Nephron (organoid): ENCODE measurements at regions not wholly inside any gene's neighbourhood (a gene's known extent, or its start where the extent isn't known, plus 50 kb on each side); places are given as distances from the start of the nearest gene placed in this dataset.
A peak's percentile ranks its signal among the peaks of the same experiment; 100 is the strongest.
"Not testable (repeated sequence)": the region's sequence is repeated elsewhere in the genome, so short reads cannot be mapped to it uniquely, and the experiment has no call there.

Experiments used
- H3K27ac Mint-ChIP-seq, 3 experiments: 2 replicates each; pipeline ENCODE4 v1.8.0; 2020; ENCODE audit warnings: mixed read lengths in 3 of 3, mild to moderate bottlenecking in 2 of 3, moderate library complexity in 1 of 3
- H3K27me3 Mint-ChIP-seq: 2 replicates; pipeline ENCODE4 v1.8.0; 2021; ENCODE audit warnings: low read depth, mild to moderate bottlenecking, moderate library complexity, mixed read lengths
- H3K36me3 Mint-ChIP-seq: 2 replicates; pipeline ENCODE4 v1.8.0; 2020; ENCODE audit warnings: low read depth, mixed read lengths
- H3K4me1 Mint-ChIP-seq: 2 replicates; pipeline ENCODE4 v1.8.0; 2020; ENCODE audit warnings: mixed read lengths
- H3K4me3 Mint-ChIP-seq, 3 experiments: 2 replicates each; pipeline ENCODE4 v1.8.0; 2020; ENCODE audit warnings: mild to moderate bottlenecking in 3 of 3, mixed read lengths in 3 of 3, moderate library complexity in 2 of 3
- H3K9me3 Mint-ChIP-seq: 2 replicates; pipeline ENCODE4 v1.8.0; 2020; ENCODE audit warnings: mixed read lengths
- CTCF ChIP-seq, 3 experiments: fragments of 200-600 bp; sonication (generic); IDR thresholded peaks; one replicate each; pipeline ENCODE4 v1.5.0; 2021; ENCODE audit warnings: antibody characterized with exemption in 3 of 3; ENCODE audit not compliant: unreplicated experiment in 3 of 3

GRCh38 chr3:74001436-74001835 is 376.7 kb upstream of the PDZRN3 start:
- H3K4me1 Mint-ChIP-seq, result peaks cover 18% of the 10 kb centered on the region
- H3K27me3 Mint-ChIP-seq, result peaks cover 5% of the 10 kb centered on the region
- no peak for TF ChIP-seq CTCF (IDR thresholded peaks at IDR 0.05; ENCODE audit: unreplicated experiment in 3 of 3)
- peak overlapping the region; percentile 62 to 89 (median 87) for H3K27ac Mint-ChIP-seq
- H3K9me3 Mint-ChIP-seq, result no peaks in the 10 kb centered on the region
- H3K4me3 Mint-ChIP-seq, result no peak overlapping the region
- no peaks in the 10 kb centered on the region for H3K36me3 Mint-ChIP-seq

GRCh38 chr3:74000725-74001124 is 376.0 kb upstream of the PDZRN3 start:
- Mint-ChIP-seq H3K9me3 (no peaks in the 10 kb centered on the region), H3K4me3 (no peak overlapping the region), H3K4me1 (peaks cover 18% of the 10 kb centered on the region), H3K36me3 (no peaks in the 10 kb centered on the region), H3K27me3 (peaks cover 2% of the 10 kb centered on the region), H3K27ac (peak overlapping the region in 1 of 3 experiments; percentile 44)
- no peak for TF ChIP-seq CTCF (IDR thresholded peaks at IDR 0.05; ENCODE audit: unreplicated experiment in 3 of 3)

- H3K4me1 Mint-ChIP-seq, result peaks cover 18% of the 10 kb centered on the region
- peaks cover 3% of the 10 kb centered on the region for H3K9me3 Mint-ChIP-seq
- no peak overlapping the region for H3K27ac Mint-ChIP-seq
- no peak for TF ChIP-seq CTCF (IDR thresholded peaks at IDR 0.05; ENCODE audit: unreplicated experiment in 3 of 3)
- H3K27me3 Mint-ChIP-seq, result no peaks in the 10 kb centered on the region
- H3K36me3 Mint-ChIP-seq, result no peaks in the 10 kb centered on the region
- no peak overlapping the region for H3K4me3 Mint-ChIP-seq
These were observed 374.8 kb upstream of the PDZRN3 start for GRCh38 chr3:73999501-73999900.

- not testable (repeated sequence) for H3K27me3 Mint-ChIP-seq, H3K4me3 Mint-ChIP-seq, H3K27ac Mint-ChIP-seq, H3K36me3 Mint-ChIP-seq, H3K4me1 Mint-ChIP-seq
- peaks cover 30% of the 10 kb centered on the region for H3K9me3 Mint-ChIP-seq
These were observed 365.9 kb upstream of the PDZRN3 start for GRCh38 chr3:73990691-73991090.

- Mint-ChIP-seq H3K27ac (no peak overlapping the region), H3K4me1 (no peaks in the 10 kb centered on the region), H3K27me3 (no peaks in the 10 kb centered on the region), H3K36me3 (no peaks in the 10 kb centered on the region), H3K4me3 (no peak overlapping the region), H3K9me3 (no peaks in the 10 kb centered on the region)
- no peak for TF ChIP-seq CTCF (IDR thresholded peaks at IDR 0.05; ENCODE audit: unreplicated experiment in 3 of 3)
These were observed 342.0 kb upstream of the PDZRN3 start for GRCh38 chr3:73966733-73967132.

GRCh38 chr3:73964818-73965217 is 340.1 kb upstream of the PDZRN3 start:
- TF ChIP-seq CTCF (IDR thresholded peaks at IDR 0.05; ENCODE audit: unreplicated experiment in 3 of 3), result no peak
- no peaks in the 10 kb centered on the region for H3K27me3 Mint-ChIP-seq
- no peak overlapping the region for H3K27ac Mint-ChIP-seq
- H3K4me1 Mint-ChIP-seq, result no peaks in the 10 kb centered on the region
- no peaks in the 10 kb centered on the region for H3K9me3 Mint-ChIP-seq
- no peaks in the 10 kb centered on the region for H3K36me3 Mint-ChIP-seq
- H3K4me3 Mint-ChIP-seq, result no peak overlapping the region
